ENCODE measurements at regions not wholly inside any gene's neighbourhood (a gene's known extent, or its start where the extent isn't known, plus 50 kb on each side); places are given as distances from the start of the nearest gene placed in this dataset.
"Not testable (repeated sequence)": the region's sequence is repeated elsewhere in the genome, so short reads cannot be mapped to it uniquely, and the experiment has no call there.

- DNase-seq = no peak
These were observed 541.4 kb upstream of the ATP2B1 start for GRCh38 chr12:90250042-90250441.

- no peak for DNase-seq
These were observed 538.0 kb upstream of the ATP2B1 start for GRCh38 chr12:90246688-90247087.

- DNase-seq = no peak
These were observed 536.8 kb upstream of the ATP2B1 start for GRCh38 chr12:90245391-90245790.

- DNase-seq = no peak
These were observed 535.6 kb upstream of the ATP2B1 start for GRCh38 chr12:90244232-90244631.

GRCh38 chr12:90243211-90243610 is 534.6 kb upstream of the ATP2B1 start:
- no peak for DNase-seq

GRCh38 chr12:90239732-90240260 is 531.2 kb upstream of the ATP2B1 start:
- DNase-seq = no peak

- DNase-seq = no peak
These were observed 530.1 kb upstream of the ATP2B1 start for GRCh38 chr12:90238663-90239271.

- DNase-seq = no peak
These were observed 529.2 kb upstream of the ATP2B1 start for GRCh38 chr12:90237841-90238240.

GRCh38 chr12:90235642-90236041 is 527.0 kb upstream of the ATP2B1 start:
- DNase-seq = no peak

GRCh38 chr12:90234472-90234871 is 525.8 kb upstream of the ATP2B1 start:
- DNase-seq = no peak

- no peak for DNase-seq
These were observed 524.8 kb upstream of the ATP2B1 start for GRCh38 chr12:90233168-90234100.

- no peak for DNase-seq
These were observed 521.0 kb upstream of the ATP2B1 start for GRCh38 chr12:90229407-90230170.

- no peak for DNase-seq
These were observed 517.6 kb upstream of the ATP2B1 start for GRCh38 chr12:90226211-90226610.

GRCh38 chr12:90216815-90217214 is 508.2 kb upstream of the ATP2B1 start:
- no peak for DNase-seq

GRCh38 chr12:90216020-90216552 is 507.4 kb upstream of the ATP2B1 start:
- DNase-seq = no peak

GRCh38 chr12:90211017-90211416 is 502.4 kb upstream of the ATP2B1 start:
- DNase-seq = no peak

GRCh38 chr12:90209029-90209428 is 500.4 kb upstream of the ATP2B1 start:
- no peak for DNase-seq

GRCh38 chr12:90208379-90208778 is 499.7 kb upstream of the ATP2B1 start:
- DNase-seq = not testable (repeated sequence)

GRCh38 chr12:90207799-90208198 is 499.2 kb upstream of the ATP2B1 start:
- DNase-seq = no peak

- DNase-seq = no peak
These were observed 496.5 kb upstream of the ATP2B1 start for GRCh38 chr12:90205165-90205564.

GRCh38 chr12:90203556-90203955 is 494.9 kb upstream of the ATP2B1 start:
- no peak for DNase-seq

GRCh38 chr12:90199006-90199405 is 490.4 kb upstream of the ATP2B1 start:
- DNase-seq = no peak

- DNase-seq = no peak
These were observed 484.9 kb upstream of the ATP2B1 start for GRCh38 chr12:90193500-90193899.

Data from SHP77 (cell line).